ENCODE measurements at regions not wholly inside any gene's neighbourhood (a gene's known extent, or its start where the extent isn't known, plus 50 kb on each side); places are given as distances from the start of the nearest gene placed in this dataset.

GRCh38 chr5:157965040-157965678 is 106.2 kb upstream of the CLINT1 start:
- TF ChIP-seq POLR2A (IDR thresholded peaks at IDR 0.05; ENCODE audit: low read depth, low read length) (no peak), POLR2AphosphoS5 (IDR thresholded peaks at IDR 0.05; ENCODE audit: low read depth, low read length) (no peak), TAF1 (IDR thresholded peaks at IDR 0.05; ENCODE audit: borderline replicate concordance, low read depth, low read length) (no peak)

Data from GM12892 (cell line).